NCI-H128 (cell line): ENCODE measurements at regions not wholly inside any gene's neighbourhood (a gene's known extent, or its start where the extent isn't known, plus 50 kb on each side); places are given as distances from the start of the nearest gene placed in this dataset.
"Not testable (repeated sequence)": the region's sequence is repeated elsewhere in the genome, so short reads cannot be mapped to it uniquely, and the experiment has no call there.

ENCODE experiments used
- DNase-seq: peaks from one replicate; lab custom pipeline; 2025; ENCODE audit not compliant: unreplicated experiment; lab: John Stamatoyannopoulos, UW

DNA sequence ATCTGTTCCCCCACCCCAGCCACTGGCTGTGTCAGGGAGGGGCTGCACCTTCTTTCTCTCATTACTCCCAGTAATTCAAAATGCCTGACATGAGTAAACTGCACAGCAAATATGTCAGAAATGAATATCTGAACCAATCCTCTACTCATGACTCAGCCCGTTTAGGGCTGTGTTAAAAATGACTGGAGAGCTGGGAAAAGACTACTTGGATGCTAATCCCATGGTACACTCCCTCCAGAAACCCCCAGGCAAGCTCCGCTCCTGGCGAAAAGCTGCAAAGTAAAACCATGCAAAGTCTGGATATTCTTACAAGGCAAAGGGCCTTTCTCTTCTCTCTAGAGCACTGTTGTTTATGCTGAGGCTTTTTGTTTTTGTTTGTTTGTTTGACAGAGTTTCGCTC, 448.1 kb upstream of the DYNLRB2 start:
- DNase-seq = no peak

DNA sequence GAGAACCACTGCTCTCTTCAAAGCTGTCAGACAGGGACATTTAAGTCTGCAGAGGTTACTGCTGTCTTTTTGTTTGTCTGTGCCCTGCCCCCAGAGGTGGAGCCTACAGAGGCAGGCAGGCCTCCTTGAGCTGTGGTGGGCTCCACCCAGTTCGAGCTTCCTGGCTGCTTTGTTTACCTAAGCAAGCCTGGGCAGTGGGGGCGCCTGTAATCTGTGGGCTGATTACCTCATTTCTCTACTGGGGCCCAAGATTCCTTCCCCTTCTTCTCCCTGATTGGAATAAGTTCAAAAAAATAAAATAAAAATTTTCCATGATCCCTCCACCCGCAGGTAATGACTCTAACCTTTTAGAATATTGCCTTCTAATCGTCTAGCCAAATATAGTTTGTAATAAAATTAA, 449.3 kb upstream of the DYNLRB2 start:
- DNase-seq = not testable (repeated sequence)

DNA sequence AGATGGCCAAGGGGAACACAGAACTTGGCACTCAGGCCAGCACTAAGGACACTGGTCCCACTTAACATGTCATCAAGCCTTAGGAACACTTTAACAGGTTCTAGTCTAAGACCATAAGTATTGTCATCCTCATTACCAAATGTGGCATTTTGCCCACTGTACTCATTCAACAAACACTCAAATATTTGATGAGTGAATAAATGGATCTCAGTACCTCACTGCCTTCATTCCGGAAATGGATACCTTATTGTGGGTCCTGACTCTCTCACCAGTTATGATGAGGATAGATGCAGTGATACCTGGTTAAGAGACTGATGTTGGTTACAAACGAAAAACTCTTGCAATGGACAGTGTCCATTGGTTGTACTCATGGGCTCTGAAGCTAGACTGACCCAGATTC, 455.2 kb upstream of the DYNLRB2 start:
- no peak for DNase-seq

DNA sequence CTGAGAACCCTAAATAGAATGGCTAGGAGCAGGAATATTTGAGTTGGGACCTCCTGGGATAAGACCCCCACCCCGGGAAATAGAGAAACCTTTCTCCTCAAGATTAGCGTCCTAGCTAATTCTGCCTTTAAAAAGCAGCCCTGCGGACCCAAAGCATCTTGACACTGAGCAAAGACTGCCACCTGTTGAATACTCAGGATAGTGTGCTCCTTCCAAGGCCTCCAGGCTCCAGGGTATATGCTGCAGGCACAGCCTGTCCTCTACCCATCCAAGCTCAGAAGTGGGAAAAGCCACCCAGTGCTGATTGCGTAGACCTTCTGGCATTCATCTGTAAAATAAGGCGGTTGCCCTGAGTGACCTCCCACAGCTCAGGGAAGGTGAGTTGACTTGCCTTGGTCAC, 456.2 kb upstream of the DYNLRB2 start:
- no peak for DNase-seq

DNA sequence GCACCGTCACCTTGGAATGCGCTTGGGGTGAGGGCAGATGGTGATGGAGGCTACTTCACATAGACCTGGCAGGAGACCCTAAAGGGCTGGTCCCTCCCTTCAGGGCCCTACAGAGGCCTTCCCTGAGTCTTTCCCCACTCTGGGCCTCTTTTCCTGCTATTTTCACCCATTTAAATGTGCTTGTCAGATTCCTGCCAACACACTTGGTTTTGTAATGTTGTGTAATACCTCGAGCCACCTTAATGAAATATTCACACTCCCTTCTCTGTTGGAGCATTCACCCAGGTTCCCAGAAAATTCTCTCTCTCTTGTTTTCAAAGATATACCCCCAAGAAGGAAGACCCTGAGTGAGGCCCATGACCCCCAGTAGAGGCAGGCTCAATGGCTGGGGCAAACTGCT, 456.6 kb upstream of the DYNLRB2 start:
- DNase-seq = no peak

DNA sequence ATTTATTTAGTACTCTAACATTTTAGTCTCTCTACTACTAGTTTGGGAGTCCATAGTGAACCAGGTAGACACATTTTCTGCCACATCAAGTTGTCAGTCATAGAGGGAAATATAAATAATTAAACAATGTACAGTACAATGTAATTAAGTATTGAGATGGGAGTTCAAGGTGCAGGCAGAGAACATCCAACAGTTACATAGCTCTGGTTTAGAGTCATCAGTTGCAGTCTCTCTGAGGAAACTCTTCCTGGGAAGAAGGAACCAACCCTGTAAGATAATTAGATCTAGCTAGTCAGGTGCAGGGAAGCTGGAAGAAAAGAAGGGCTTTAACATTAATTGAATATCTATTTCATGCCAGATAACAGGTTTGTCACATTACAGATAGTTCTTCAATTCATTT, 457.9 kb upstream of the DYNLRB2 start:
- DNase-seq = no peak

DNA sequence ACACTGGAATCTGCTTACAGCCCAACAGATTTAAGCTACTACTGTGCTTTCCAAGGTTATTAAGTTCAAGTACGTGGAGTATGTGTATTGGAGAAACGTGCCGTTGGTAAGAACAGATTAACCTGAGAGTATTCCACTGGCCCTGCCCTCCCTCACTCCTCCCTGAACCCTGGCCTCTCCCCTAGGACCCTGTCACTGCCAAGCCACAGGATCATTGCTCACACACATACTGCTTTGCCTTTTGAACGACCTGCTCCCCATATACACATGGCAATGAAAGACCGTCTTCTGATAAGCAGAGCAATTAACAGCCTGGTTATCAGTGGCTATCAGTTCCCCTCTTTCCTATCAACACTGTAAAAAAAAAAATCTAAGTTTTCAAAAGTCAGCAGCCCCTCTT, 458.9 kb upstream of the DYNLRB2 start:
- DNase-seq = no peak

DNA sequence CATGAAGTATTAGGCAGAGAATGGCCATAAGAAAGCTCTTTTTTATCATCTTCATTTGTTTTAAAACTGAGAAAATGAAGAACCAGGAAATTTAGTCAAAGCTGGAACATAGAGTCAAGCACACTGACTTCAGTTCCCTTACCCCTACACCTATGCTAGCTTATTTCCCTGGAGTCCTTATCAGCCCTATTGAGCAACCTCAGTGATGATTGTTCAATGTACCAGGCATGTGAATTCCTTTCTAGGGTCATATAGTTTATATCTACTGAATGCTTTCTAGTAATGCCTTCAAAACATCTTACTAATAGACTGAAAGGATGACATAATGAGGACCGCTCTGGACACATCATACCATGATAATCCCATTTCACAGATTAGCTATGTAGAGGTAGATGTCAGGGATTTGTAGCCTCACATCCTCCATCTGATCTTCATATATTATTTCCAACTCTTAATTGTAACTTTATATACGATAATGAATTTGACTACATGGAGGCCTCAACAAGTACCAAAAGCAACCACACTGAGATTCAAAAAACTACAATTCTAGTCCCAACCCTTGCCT, 460.4 kb upstream of the DYNLRB2 start:
- DNase-seq = no peak

DNA sequence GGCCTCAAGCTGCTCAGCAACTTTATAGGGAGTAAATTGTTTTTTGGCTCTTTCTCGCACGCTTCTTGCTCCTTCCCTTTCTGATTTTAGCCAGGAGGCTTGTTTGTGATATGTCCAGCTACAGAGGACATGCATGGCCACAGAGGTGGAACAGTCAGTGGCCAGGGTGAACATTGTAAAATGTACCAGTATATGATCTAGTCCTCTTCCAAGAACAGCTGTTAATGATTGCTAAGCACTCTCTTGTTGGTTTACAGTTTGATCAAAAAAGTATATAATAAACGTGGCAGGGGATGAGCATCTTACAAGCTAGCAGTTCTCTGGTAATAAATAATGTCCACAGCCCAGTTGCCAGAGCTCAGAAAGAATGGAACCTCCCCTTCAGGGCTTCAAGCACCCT, 461.7 kb upstream of the DYNLRB2 start:
- DNase-seq = no peak

DNA sequence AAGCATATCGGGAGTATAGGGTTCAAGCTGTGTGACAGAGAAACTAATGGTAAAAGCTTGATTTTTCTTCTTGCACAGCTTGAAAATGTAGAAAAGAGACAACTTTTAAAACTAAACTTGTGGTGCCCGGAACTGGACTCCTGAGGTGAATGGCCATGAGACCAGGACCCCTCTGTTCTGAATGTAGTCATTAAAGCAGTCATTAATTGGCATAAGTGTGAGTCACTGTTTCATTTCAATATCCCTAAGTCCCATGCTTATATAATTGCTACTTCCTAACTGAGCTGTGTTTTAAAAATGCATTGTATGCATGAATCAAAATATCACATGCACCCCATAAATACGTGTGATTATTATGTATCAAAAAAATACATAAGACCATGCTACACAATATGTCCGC, 463.1 kb upstream of the DYNLRB2 start:
- DNase-seq = no peak

DNA sequence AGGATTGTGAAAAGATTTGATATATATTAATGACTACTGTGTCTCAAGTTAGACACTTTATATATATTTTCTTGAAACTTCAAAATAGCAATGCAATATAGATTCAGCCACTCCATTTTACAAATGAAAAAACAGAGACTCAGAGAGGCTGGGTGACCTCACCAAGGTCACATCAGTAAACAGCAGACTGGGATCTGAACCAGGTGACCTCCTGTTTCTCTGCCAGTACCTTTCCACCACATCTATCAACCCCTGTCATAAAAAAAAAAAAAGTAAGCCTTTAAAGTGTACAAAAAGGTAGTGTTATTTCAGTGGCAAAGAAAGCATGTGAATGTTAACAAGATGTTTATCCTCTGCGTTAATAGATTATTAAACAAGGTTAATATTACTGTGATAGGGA, 466.5 kb upstream of the DYNLRB2 start:
- no peak for DNase-seq

DNA sequence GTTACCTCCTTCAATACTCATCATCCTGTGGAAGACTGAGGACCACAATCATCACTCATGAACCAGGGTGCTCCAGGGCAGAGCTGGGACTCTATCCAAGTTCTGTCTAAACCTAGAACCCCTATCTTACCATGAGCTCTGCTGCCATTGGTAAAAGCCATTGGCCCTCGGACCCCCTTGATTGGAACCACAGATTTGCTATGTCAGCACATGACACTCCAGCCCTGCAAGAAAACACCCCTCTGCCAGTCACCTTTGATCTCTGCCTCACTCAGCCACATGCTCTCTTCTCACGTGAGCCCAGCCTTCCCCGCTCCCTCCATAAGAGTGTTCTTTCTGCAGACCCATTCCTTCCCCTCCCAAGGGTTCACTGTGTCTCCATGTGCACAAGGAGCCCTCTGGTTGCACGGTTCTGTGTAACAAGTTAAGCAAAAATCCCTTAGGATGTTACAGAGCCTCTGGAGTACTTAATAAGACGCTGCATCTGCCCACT, 468.8 kb upstream of the DYNLRB2 start:
- no peak for DNase-seq

DNA sequence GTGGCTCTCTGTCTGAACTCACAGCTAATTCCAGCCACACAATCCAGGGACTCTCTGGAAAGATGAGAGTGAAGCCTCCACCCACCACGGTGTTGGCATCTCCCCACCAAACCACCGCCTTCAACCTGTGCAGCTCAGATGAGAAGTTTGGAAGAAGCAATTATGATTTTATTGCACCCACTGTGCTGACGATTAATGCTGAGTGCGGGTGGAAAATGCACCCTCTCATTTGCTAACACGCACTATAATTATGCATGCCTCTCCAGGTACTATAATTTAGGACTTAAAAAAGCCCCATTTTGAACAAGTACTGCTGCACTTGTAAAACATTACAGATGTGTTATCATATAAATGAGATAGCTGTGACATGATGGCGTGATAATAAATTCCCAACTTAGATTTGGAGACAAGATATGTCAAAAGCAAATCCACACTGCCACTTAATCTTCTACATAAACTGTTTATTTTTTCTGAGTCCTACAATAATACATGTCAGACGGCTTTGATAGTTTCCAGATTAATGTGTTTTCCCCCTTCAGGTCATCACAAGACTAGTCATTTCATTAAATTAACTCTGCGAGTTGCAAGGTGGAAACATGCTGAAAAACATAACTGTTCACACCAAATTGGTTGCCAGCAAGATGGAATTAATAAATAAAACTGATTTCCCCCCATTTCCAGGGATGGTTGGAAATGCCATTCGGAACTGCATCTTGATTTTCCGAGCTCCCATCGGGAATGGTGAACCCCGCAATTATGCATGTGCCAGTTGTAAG, 466.5 kb upstream of the MAF start:
- DNase-seq = no peak

DNA sequence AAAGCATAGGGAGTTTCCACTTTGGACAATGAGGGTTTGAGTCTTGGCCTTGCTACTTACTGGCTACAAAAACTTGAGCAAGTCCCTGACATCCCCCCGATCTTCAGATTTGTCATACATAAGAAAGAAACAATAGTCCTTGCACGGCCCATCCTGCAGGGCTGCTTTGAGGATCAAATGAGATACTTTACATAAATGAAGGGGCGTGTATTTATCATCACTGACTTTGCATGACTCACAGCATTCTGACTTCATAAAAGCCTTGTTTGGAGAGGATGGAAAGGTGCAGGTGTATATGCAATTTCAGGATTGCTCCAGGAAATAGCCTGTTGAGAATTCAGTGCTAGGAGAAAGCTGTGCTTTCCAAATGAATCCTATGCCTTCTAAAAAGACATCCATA, 465.0 kb upstream of the MAF start:
- no peak for DNase-seq

DNA sequence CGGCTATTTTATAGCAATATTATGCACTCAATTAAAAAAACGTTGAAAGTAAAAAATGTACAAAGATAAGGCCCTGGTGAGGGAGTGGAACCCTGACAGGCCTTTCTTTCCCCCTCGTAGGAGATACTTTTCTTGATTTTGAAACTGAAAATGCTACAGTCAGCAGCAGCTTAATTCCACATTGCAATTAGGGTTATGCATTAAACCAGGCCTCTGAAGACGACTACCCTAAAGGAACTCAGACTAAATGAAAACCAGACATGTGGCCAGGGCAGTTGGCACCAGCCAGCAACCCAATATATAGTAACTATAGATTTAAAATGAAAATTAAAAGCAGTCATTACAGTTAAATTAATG, 463.2 kb upstream of the MAF start:
- DNase-seq = no peak

DNA sequence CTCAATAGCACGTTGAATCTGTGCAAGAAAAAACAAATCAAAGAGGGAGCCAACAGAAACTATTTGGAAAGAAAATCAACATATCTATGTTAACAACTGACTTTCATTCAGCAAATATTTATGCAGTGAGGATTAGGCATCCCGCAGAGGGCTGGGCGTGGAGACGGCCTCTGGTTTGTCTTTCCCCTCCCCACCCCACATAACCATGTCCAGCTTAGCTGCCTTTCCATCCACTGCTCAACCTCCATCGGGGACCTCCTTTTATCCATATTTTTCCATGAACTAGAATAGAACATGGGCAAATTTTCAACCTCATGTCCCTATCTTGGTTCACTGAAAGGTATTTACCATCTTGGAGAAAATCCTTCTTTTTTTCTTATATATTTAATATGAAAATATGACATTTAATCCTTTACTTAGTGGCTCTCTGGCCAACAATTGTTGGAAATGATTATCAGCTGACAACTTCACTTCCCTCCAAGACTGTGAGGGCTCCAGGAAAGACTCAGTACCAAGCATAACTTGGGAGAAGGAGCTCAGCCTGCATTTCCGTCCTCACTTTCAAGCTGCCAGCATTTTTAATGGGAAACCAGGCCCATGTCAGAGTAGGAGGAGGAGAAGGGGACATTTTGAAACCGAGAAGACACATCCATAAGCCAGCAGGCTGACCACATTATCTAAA, 462.6 kb upstream of the MAF start:
- DNase-seq = no peak

DNA sequence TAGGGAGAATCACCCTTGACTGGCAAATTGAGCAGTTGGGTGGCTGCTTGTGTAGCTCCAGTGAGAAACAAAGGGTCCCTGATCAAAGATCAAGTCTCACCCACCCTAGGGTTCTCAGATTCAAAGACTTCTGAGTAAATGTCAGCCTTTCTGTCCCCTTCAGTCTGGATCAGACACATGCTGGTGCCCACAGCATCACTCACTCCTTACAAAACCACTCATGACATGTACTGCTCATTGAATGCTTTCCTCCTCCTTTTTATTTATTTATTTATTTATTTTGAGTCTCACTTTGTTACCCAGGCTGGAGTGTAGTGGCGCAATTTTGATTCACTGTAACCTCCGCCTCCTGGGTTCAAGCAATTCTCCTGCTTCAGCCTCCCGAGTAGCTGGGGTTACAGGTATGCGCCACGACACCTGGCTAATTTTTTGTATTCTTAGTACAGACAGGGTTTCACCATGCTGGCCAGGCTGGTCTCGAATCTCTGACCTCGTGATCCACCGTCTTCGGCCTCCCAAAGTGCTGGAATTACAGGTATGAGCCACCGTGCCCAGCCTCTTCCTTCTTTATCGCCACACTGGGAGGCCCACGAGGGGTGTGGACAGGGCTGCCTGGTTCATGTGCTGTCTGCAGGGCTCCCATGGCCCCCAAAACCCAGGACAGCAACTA, 462.0 kb upstream of the MAF start:
- no peak for DNase-seq

DNA sequence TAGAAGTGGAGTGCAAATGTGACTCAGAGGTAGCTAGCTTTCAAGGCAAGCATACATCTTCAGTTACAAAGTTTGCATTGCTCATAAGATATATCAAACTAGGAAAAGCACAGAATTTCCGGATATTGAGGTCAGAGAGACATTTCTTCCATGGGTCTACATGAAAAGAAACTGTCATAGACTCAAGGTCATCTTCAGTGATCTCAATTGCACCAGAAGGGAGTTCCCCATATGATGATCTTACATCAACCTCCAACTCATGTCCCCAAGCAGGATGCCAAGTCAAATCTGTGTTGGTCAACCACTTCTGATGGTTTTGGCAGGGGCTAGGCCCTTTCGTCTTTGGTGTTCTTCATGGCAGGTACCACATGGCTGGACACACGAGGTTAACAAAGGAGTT, 459.9 kb upstream of the MAF start:
- no peak for DNase-seq

DNA sequence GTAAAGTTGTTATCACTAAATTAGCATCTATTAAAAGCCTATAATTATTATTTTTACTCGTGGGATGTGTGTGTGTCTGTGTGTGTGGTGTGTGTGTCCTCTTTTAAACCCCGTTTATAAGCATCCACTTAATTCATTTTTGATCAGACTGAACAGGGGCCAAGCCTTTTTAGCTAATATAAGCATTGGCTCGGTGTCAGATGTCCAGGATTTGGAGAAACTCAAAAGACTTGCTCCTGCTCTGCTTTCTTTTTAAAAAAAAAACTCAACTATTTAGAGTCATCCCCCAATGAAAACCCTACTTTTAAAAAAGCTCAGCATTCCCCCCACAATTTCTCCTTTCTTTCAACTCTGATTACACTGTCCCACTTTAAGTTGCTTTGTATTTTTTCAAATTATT, 459.3 kb upstream of the MAF start:
- DNase-seq = no peak

DNA sequence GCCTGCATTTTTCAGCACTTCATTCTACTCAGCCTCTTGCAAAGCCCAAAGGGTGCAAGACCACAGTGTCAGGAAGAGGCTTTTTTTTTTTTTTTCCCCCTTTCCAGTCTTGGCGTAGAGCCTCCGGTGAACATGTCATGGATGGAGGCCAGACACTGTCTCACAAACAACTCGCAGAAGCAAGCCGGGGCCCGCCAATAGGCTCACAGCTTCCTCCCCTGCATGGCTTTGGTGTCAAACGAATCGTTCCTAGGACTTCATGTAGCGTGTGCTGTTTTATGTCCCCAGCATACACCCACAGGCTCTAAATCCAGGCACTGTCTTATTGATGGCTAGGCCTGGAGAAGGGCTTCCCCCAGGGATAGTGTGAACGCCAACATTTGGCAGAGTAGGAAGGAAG, 457.7 kb upstream of the MAF start:
- DNase-seq = no peak

DNA sequence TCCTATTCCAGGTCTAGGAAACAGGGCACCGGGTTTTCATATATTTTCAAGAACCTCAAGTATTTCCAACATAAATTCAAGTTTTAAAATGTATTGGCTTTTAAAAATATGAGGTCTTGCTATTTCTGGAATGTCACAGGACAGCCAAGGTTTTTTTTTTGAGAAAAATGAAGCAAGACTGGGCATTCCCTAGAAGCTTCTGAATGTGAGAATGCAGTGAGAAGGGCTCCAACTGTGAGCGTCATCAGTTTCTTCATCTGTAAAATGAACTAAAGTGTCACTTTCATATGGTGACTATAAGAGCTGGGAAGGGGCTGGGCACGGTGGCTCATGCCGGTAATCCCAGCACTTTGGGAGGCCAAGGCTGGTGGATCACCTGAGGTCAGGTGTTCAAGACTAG, 455.8 kb upstream of the MAF start:
- DNase-seq = no peak

DNA sequence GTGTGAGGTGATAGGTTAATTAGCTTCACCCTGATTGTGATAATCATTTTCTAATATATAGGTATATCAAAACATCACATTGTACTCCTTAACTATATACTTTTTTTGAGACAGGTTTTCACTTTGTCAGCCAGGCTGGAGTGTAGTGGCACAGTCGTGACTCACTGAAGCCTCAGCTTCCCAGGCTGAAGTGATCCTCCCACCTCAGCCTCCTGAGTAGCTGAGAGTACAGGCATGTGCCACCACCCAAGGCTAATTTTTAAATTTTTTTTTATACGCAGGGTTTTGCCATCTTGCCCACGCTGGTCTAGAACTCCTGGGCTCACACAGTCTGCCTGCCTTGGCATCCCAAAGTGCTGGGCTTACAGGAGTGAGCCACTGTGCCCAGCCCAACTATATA, 455.3 kb upstream of the MAF start:
- DNase-seq = no peak
